ENCODE measurements at regions not wholly inside any gene's neighbourhood (a gene's known extent, or its start where the extent isn't known, plus 50 kb on each side); places are given as distances from the start of the nearest gene placed in this dataset.

DNA sequence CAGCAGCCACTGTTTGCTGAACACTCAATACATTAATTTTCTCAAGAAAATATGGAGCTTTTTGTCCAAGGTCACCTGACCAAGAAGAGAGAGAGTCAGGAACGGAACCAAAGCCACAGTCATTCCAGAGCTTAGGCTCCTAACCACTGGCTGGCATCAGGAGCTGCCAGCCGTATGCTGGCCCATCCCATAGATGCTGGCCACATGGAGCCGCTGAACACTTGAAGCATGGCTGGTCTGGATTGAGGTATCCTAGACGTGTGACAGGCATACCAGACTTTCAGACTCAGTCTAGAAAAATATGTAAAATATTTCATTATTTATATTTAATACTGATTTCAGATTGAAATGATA is 458.7 kb downstream of the MATN1 start (continued):
- no peak for TF ChIP-seq BCL3 (IDR thresholded peaks at IDR 0.05)
- no peak for TF ChIP-seq EP300 (IDR thresholded peaks at IDR 0.05)
- no peak for TF ChIP-seq ZNF302 (CRISPR knock-in tag; IDR thresholded peaks at IDR 0.05)
- TF ChIP-seq CBX2 (IDR thresholded peaks at IDR 0.05; ENCODE audit: borderline replicate concordance, low read depth) = no peak
- TF ChIP-seq HOXB5 (CRISPR knock-in tag; IDR thresholded peaks at IDR 0.05) = no peak
- no peak for TF ChIP-seq ZC3H11A (IDR thresholded peaks at IDR 0.05)
- TF ChIP-seq, protein P1, sequence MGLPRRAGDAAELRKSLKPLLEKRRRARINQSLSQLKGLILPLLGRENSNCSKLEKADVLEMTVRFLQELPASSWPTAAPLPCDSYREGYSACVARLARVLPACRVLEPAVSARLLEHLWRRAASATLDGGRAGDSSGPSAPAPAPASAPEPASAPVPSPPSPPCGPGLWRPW (IDR thresholded peaks at IDR 0.05) = no peak
- no peak for TF ChIP-seq RAD21 (conservative IDR thresholded peaks at IDR 0.05 in 1 of 2, IDR thresholded peaks at IDR 0.05 in 1 of 2)
- no peak for TF ChIP-seq CHD2 (IDR thresholded peaks at IDR 0.05; ENCODE audit: low read length, partially characterized antibody)

DNA sequence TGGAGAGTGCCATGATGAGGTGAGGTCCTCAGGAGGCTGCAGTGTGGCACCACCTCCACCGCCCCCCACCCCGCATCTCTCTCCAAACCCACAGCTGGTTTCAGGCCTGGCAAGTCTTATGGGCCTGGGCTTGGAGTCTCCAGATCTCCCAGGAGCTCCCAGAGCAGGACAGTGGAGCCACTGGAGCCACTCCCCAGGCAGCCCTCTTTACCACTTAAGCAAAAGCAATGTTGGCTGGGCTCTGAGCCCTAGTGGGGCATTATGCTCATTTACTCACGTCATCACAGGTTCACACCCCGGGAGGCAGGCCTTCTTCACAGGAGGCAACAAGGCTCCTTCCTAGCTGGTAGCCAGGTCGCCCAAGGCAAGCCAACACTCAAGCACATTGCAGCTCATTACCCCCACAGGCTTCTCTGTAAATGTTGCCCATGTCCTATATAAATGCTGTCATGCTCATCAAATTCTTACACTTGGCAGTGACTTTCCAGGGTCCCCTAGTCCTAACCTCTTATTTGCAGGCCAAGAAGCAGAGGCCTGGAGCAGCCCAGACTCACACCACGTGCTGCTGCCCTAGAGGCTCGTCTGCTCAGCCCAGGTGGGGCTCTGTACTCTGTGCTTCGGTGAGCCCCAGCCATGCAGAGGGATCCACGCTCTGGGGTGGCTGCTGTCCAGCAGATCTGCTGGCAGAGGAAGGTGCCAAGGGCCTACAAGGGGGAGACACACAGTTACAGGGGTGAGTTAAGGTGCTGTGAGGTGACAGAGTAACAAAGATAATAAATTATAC is 459.3 kb downstream of the MATN1 start:
- ChIA-PET CTCF (no interaction called here), POLR2A (no interaction called here)
- Histone ChIP-seq H3K27ac (no peak overlapping the region), H3K4me3 (no peak overlapping the region), H3K4me1 (no peaks in the 10 kb centered on the region), H3K9me3 (no peaks in the 10 kb centered on the region), H3K4me2 (no peak overlapping the region)
- WGBS (ENCODE audit: missing lambda C conversion rate) = 50% methylated on average over 9 of the region's 9 CpGs
- FAIRE-seq = no peak
- TF ChIP-seq SMC3 (IDR thresholded peaks at IDR 0.05) = no peak
- TF ChIP-seq, protein P2, sequence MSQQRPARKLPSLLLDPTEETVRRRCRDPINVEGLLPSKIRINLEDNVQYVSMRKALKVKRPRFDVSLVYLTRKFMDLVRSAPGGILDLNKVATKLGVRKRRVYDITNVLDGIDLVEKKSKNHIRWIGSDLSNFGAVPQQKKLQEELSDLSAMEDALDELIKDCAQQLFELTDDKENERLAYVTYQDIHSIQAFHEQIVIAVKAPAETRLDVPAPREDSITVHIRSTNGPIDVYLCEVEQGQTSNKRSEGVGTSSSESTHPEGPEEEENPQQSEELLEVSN (IDR thresholded peaks at IDR 0.05; ENCODE audit: borderline replicate concordance, low read depth) = no peak
- TF ChIP-seq ZC3H11A (IDR thresholded peaks at IDR 0.05) = no peak
- TF ChIP-seq JUN (IDR thresholded peaks at IDR 0.05) = no peak
- ATAC-seq = no peak
- no peak for DNase-seq (ENCODE audit: low read depth in 1 of 2, low spot score in 1 of 2)

DNA sequence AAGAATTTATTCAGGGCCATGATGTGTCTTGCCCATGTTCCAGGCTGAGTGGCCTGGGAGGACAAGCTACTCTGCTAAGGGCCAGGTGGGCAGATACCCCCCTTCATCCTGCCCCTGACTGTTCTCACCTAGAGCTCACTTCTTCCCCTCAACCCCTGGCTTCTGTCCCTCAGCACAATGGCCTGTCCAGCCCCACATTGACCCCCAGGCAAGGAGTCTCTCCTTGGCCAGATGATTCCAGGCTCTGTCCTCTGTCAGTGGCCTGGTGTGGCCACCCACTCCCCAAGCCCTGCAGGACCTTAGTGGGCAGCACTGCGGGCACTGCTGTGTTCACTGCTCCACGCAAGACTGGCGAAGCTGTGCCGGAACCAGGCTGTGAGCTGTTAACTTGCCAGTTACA is 460.0 kb downstream of the MATN1 start:
- ChIA-PET POLR2A (no interaction called here), CTCF (interaction anchor here (0.6 kb wide), 1 partner anchor 54 kb away, joined by 3 read pairs; no protein-coding TSS in a partner anchor)
- FAIRE-seq = no peak
- TF ChIP-seq KDM5A (IDR thresholded peaks at IDR 0.05) = no peak
- TF ChIP-seq ATOH8 (CRISPR knock-in tag; IDR thresholded peaks at IDR 0.05; ENCODE audit: low read depth) = no peak
- no peak for TF ChIP-seq FOSB (CRISPR knock-in tag; IDR thresholded peaks at IDR 0.05)
- no peak for TF ChIP-seq CBX2 (IDR thresholded peaks at IDR 0.05; ENCODE audit: borderline replicate concordance, low read depth)
- TF ChIP-seq CBX8 (IDR thresholded peaks at IDR 0.05) = no peak
- no peak for TF ChIP-seq BHLHE40 (IDR thresholded peaks at IDR 0.05; ENCODE audit: low read depth, low read length)
- Histone ChIP-seq H3K9me3 (no peaks in the 10 kb centered on the region), H3K4me3 (no peak overlapping the region), H3K27ac (no peak overlapping the region), H3K4me1 (no peaks in the 10 kb centered on the region), H3K4me2 (no peak overlapping the region)
- no peak for DNase-seq (ENCODE audit: low read depth in 1 of 2, low spot score in 1 of 2)
- no peak for ATAC-seq
- 80% methylated on average over 3 of the region's 4 CpGs for WGBS (ENCODE audit: missing lambda C conversion rate)

- no peaks in the 10 kb centered on the region for H3K9me3 ChIP-seq
- ChIA-PET POLR2A (no interaction called here), CTCF (no interaction called here)
- no peak for ATAC-seq
- no peak overlapping the region for H3K27ac ChIP-seq
- H3K4me2 ChIP-seq = no peak overlapping the region
- 38% methylated on average over 4 of the region's 5 CpGs for WGBS (ENCODE audit: missing lambda C conversion rate)
- no peak for DNase-seq (ENCODE audit: low read depth in 1 of 2, low spot score in 1 of 2)
- H3K4me3 ChIP-seq = no peak overlapping the region
- no peak for FAIRE-seq
- H3K4me1 ChIP-seq = no peaks in the 10 kb centered on the region
- TF ChIP-seq TFCP2L1 (CRISPR knock-in tag; IDR thresholded peaks at IDR 0.05) (no peak), FOSL2 (IDR thresholded peaks at IDR 0.05) (no peak), FOSL2 (CRISPR knock-in tag; IDR thresholded peaks at IDR 0.05) (no peak)
- TF ChIP-seq, protein P3, sequence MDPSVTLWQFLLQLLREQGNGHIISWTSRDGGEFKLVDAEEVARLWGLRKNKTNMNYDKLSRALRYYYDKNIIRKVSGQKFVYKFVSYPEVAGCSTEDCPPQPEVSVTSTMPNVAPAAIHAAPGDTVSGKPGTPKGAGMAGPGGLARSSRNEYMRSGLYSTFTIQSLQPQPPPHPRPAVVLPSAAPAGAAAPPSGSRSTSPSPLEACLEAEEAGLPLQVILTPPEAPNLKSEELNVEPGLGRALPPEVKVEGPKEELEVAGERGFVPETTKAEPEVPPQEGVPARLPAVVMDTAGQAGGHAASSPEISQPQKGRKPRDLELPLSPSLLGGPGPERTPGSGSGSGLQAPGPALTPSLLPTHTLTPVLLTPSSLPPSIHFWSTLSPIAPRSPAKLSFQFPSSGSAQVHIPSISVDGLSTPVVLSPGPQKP (IDR thresholded peaks at IDR 0.05; ENCODE audit: low read depth, low read length) = no peak
Observed at GRCh38 chr1:30262158-30262557, 461.2 kb downstream of the MATN1 start.
